ENCODE measurements at regions not wholly inside any gene's neighbourhood (a gene's known extent, or its start where the extent isn't known, plus 50 kb on each side); places are given as distances from the start of the nearest gene placed in this dataset.

- Histone ChIP-seq H3K9me3 (no peaks in the 10 kb centered on the region), H3K36me3 (ENCODE audit: low read depth, missing control alignments) (no peaks in the 10 kb centered on the region), H3K4me1 (peaks cover 6% of the 10 kb centered on the region), H3K27me3 (no peaks in the 10 kb centered on the region), H3K27ac (peak overlapping the region; percentile 13 to 51), H3K4me3 (no peak overlapping the region)
- WGBS, 2 donors: 55 to 57% methylated on average over 10 to 11 of the region's 11 CpGs
- TF ChIP-seq POLR2A (IDR thresholded peaks at IDR 0.05) (no peak), CTCF (IDR thresholded peaks at IDR 0.05) (peak; percentile 38 to 65 (median 43))
- intact Hi-C loops (cut with DNase I; ENCODE audit: low total_unique reads): no loop called here
- DNase-seq: peak; percentile 84
Observed at GRCh38 chr1:94599095-94599813, 57.7 kb upstream of the F3 start.

- 65 to 91% methylated on average over 3 of the region's 3 CpGs for WGBS, 2 donors
- no peaks in the 10 kb centered on the region for H3K9me3 ChIP-seq
- no peaks in the 10 kb centered on the region for H3K27me3 ChIP-seq
- H3K4me1 ChIP-seq: peaks cover 6% of the 10 kb centered on the region
- H3K27ac ChIP-seq: no peak overlapping the region
- intact Hi-C loops (cut with DNase I; ENCODE audit: low total_unique reads): no loop called here
- no peaks in the 10 kb centered on the region for H3K36me3 ChIP-seq (ENCODE audit: low read depth, missing control alignments)
- no peak for TF ChIP-seq POLR2A (IDR thresholded peaks at IDR 0.05)
- TF ChIP-seq CTCF (IDR thresholded peaks at IDR 0.05): no peak
- H3K4me3 ChIP-seq: no peak overlapping the region
- DNase-seq: no peak
Observed at GRCh38 chr1:94597701-94598100, 56.1 kb upstream of the F3 start.

- Histone ChIP-seq H3K27me3 (no peaks in the 10 kb centered on the region), H3K4me3 (no peak overlapping the region), H3K36me3 (ENCODE audit: low read depth, missing control alignments) (no peaks in the 10 kb centered on the region), H3K4me1 (peaks cover 6% of the 10 kb centered on the region), H3K27ac (no peak overlapping the region), H3K9me3 (no peaks in the 10 kb centered on the region)
- TF ChIP-seq POLR2A (IDR thresholded peaks at IDR 0.05) (no peak), CTCF (IDR thresholded peaks at IDR 0.05) (no peak)
- DNase-seq: no peak
- intact Hi-C loops (cut with DNase I; ENCODE audit: low total_unique reads): no loop called here
- 85 to 96% methylated on average over 3 of the region's 3 CpGs for WGBS, 2 donors
Observed at GRCh38 chr1:94596260-94596659, 54.7 kb upstream of the F3 start.

GRCh38 chr1:94595658-94596057, 54.1 kb upstream of the F3 start:
- no peaks in the 10 kb centered on the region for H3K9me3 ChIP-seq
- TF ChIP-seq CTCF (IDR thresholded peaks at IDR 0.05) (no peak), POLR2A (IDR thresholded peaks at IDR 0.05) (no peak)
- no peak overlapping the region for H3K4me3 ChIP-seq
- H3K4me1 ChIP-seq: peaks cover 11% of the 10 kb centered on the region
- H3K27ac ChIP-seq: no peak overlapping the region
- 74 to 83% methylated on average over 5 of the region's 5 CpGs for WGBS, 2 donors
- no peaks in the 10 kb centered on the region for H3K27me3 ChIP-seq
- intact Hi-C loops (cut with DNase I; ENCODE audit: low total_unique reads): no loop called here
- no peaks in the 10 kb centered on the region for H3K36me3 ChIP-seq (ENCODE audit: low read depth, missing control alignments)
- no peak for DNase-seq

DNA sequence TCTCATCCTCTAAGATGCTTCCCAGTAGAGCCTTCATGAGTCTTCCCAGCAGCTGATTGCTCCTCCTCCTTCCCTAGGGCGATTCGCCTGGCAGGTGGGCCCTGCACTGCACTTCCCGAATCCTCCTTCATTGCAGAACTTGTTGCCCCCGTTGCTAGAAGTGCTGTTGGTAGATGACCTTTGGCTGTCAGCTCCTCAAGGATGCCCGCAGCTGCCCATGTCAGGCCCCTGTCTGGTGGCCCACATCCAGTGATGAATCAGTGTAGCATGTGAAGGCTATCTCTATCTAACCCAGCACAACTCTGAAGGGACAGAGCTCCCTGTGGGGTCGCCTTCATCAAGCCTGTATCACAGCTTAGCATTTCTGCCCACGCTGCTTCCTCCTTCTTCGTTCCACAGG, 52.1 kb upstream of the F3 start:
- intact Hi-C loops (cut with DNase I; ENCODE audit: low total_unique reads): no loop called here
- no peaks in the 10 kb centered on the region for H3K36me3 ChIP-seq (ENCODE audit: low read depth, missing control alignments)
- no peak overlapping the region for H3K27ac ChIP-seq
- H3K4me1 ChIP-seq: peaks cover 18% of the 10 kb centered on the region
- WGBS, 2 donors: 70 to 80% methylated on average over 7 to 8 of the region's 8 CpGs
- no peak for TF ChIP-seq POLR2A (IDR thresholded peaks at IDR 0.05)
- no peak for TF ChIP-seq CTCF (IDR thresholded peaks at IDR 0.05)
- no peaks in the 10 kb centered on the region for H3K9me3 ChIP-seq
- H3K27me3 ChIP-seq: no peaks in the 10 kb centered on the region
- H3K4me3 ChIP-seq: no peak overlapping the region
- no peak for DNase-seq

All from testis (tissue), 2 donors.